Naive thymus-derived CD4-positive, alpha-beta T cell (primary cell): ENCODE measurements at regions not wholly inside any gene's neighbourhood (a gene's known extent, or its start where the extent isn't known, plus 50 kb on each side); places are given as distances from the start of the nearest gene placed in this dataset.

Experiments
- ATAC-seq: fragments of 150-1000 bp; cut with Tn5 transposase; 2 replicates; pipeline ENCODE4 v1.10.0; 2021; ENCODE audit warnings: mild to moderate bottlenecking, moderate library complexity
- CTCF ChIA-PET: fragments of 350-600 bp; sonication (Branson Sonifier 250); formaldehyde crosslinking; loops from one replicate; lab custom pipeline; 2021; ENCODE audit warnings: antibody characterized with exemption; lab: Charles Lee
- POLR2A ChIA-PET: fragments of 350-600 bp; sonication (Branson Sonifier 250); formaldehyde crosslinking; loops from one replicate; lab custom pipeline; 2021; ENCODE audit warnings: antibody characterized with exemption, inconsistent platforms; lab: Charles Lee
- DNase-seq, 9 donors: peaks; one replicate each; pipeline versions ENCODE4 v3.0.0 to v3.0.0-alpha.2; 2020 to 2022; ENCODE audit warnings: mixed read lengths in 1 of 9
- H3K27ac ChIP-seq: one replicate; pipeline ENCODE4 v1.7.0; 2013; ENCODE audit warnings: mild to moderate bottlenecking, low read depth, low read length, moderate library complexity
- H3K27me3 ChIP-seq, 2 donors: one replicate each; pipeline ENCODE4 v1.7.0; 2013; ENCODE audit warnings: low read length in 2 of 2, mild to moderate bottlenecking in 2 of 2, moderate library complexity in 2 of 2; ENCODE audit not compliant: control insufficient read depth in 2 of 2, insufficient read depth in 2 of 2
- H3K36me3 ChIP-seq, 3 experiments: 1 replicate in 2 of 3; 2 replicates in 1 of 3; pipeline ENCODE4 v1.7.0; 2013; ENCODE audit warnings: low read length in 3 of 3, mild to moderate bottlenecking in 3 of 3, moderate library complexity in 1 of 3; ENCODE audit not compliant: insufficient read depth in 3 of 3, control insufficient read depth in 2 of 3
- H3K4me1 ChIP-seq, 2 donors: one replicate each; pipeline ENCODE4 v1.7.0; 2013; ENCODE audit warnings: low read length in 2 of 2, mild to moderate bottlenecking in 2 of 2, moderate library complexity in 1 of 2; ENCODE audit not compliant: control insufficient read depth in 2 of 2, insufficient read depth in 2 of 2
- H3K4me3 ChIP-seq: 2 replicates; pipeline ENCODE4 v1.7.0; 2013; ENCODE audit warnings: mild to moderate bottlenecking, low read length
- H3K9me3 ChIP-seq, 3 experiments: 1 replicate in 2 of 3; 2 replicates in 1 of 3; pipeline ENCODE4 v1.7.0; 2013; ENCODE audit warnings: low read length in 3 of 3; ENCODE audit not compliant: control insufficient read depth in 2 of 3
- H3K27ac Mint-ChIP-seq, 9 donors: one replicate each; pipeline ENCODE4 v1.8.0; 2020 to 2022; ENCODE audit warnings: mixed read lengths in 9 of 9, mild to moderate bottlenecking in 8 of 9, moderate library complexity in 5 of 9, inconsistent platforms in 2 of 9
- H3K27me3 Mint-ChIP-seq, 5 donors: one replicate each; pipeline ENCODE4 v1.8.0; 2021 to 2022; ENCODE audit warnings: mixed read lengths in 5 of 5, mild to moderate bottlenecking in 1 of 5
- H3K36me3 Mint-ChIP-seq, 5 donors: one replicate each; pipeline ENCODE4 v1.8.0; 2020 to 2022; ENCODE audit warnings: mixed read lengths in 5 of 5, mild to moderate bottlenecking in 3 of 5, inconsistent platforms in 1 of 5
- H3K4me1 Mint-ChIP-seq, 7 donors: one replicate each; pipeline ENCODE4 v1.8.0; 2020 to 2022; ENCODE audit warnings: mixed read lengths in 7 of 7, mild to moderate bottlenecking in 3 of 7, inconsistent platforms in 1 of 7
- H3K4me3 Mint-ChIP-seq, 10 donors: one replicate each; pipeline ENCODE4 v1.8.0; 2020 to 2022; ENCODE audit warnings: mild to moderate bottlenecking in 10 of 10, mixed read lengths in 10 of 10, moderate library complexity in 6 of 10, inconsistent platforms in 2 of 10
- H3K9me3 Mint-ChIP-seq, 11 donors: one replicate each; pipeline ENCODE4 v1.8.0; 2020 to 2022; ENCODE audit warnings: mixed read lengths in 11 of 11, mild to moderate bottlenecking in 4 of 11, inconsistent platforms in 1 of 11, moderate library complexity in 1 of 11
- intact Hi-C, 2 donors: fragments of 100-400 bp; cut with micrococcal nuclease; formaldehyde crosslinking; loops; one replicate each; pipeline ENCODE4 v1.15.1; 2023

GRCh38 chr2:196258407-196258806 is 87.0 kb upstream of the STK17B start:
- ATAC-seq (no peak), DNase-seq (no peak)
- no peak overlapping the region for H3K4me3 ChIP-seq
- intact Hi-C loops: no loop called here
- H3K4me3 Mint-ChIP-seq: no peak overlapping the region
- no peaks in the 10 kb centered on the region for H3K9me3 ChIP-seq
- H3K4me1 ChIP-seq: peaks cover 32 to 53% of the 10 kb centered on the region in 2 donors
- no peaks in the 10 kb centered on the region for H3K36me3 ChIP-seq
- peaks cover 0 to 14% (median 0%) of the 10 kb centered on the region in 5 donors for H3K36me3 Mint-ChIP-seq
- no peaks in the 10 kb centered on the region for H3K27me3 ChIP-seq
- H3K9me3 Mint-ChIP-seq: peaks cover 0 to 6% (median 0%) of the 10 kb centered on the region in 11 donors
- ChIA-PET POLR2A (interaction anchor here (0.9 to 12.9 kb wide), 11 partner anchors 6 to 89 kb away, joined by 3 to 215 read pairs (median 17); no protein-coding TSS in a partner anchor), CTCF (interaction anchor here (0.9 to 1.5 kb wide), 3 partner anchors 10 to 29 kb away, joined by 3 read pairs; no protein-coding TSS in a partner anchor)
- peak overlapping the region in 3 of 9 donors; percentile 95 to 99 (median 98) for H3K27ac Mint-ChIP-seq
- no peaks in the 10 kb centered on the region for H3K27me3 Mint-ChIP-seq
- peaks cover 37 to 79% (median 76%) of the 10 kb centered on the region in 7 donors for H3K4me1 Mint-ChIP-seq
- peak overlapping the region; percentile 87 for H3K27ac ChIP-seq

DNA sequence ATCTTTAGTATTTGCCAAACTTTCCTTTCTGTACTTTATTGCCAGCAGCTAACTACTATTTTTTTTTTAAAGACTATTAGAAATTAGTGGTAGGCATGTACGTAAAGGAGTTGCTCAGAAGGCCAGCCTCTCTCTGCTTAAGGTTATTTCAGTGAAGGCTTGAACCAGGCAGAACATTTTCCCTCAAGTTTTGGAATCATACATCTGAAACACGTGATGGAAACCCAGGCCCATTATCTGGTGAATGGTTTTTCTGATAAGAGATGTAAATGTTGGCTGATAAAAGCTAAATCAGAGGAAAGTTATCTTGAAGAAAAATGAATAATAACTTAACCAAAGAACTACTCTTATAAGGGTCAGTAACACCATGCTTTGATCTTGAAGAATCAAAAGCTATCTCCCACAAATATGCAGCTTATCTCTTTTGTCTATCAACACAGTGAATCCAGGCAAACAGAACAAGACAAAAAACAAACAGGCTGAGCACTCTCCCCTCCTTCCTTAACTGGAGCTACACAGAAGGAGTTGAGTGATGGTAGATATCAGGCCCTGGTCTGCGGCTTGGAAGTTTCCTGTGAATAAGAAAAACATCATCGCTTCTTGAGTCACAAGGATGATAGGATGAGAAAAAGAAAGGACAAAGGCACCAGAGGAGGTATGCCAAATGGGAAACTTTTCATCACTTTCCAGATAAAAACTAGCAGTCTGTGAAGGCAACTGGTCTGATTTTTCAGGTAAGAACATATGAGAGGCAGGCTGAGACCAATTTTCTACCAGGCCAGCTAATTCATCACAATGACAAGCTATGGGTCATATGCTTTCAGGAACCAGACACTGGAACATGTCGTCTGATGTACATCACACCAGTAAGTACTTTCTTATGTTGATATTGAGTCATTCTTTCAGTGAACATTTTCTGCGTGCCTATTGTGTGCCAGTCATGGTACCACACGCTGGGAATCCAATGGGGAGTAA is 88.4 kb upstream of the STK17B start:
- ATAC-seq (peak; percentile 44), DNase-seq (peak in 6 of 9 donors; percentile 18 to 66 (median 50))
- CTCF ChIA-PET: interaction anchor here (0.6 to 4.3 kb wide), 10 partner anchors 9 to 853 kb away, joined by 3 to 20 read pairs (median 4); no protein-coding TSS in a partner anchor
- Histone ChIP-seq H3K36me3 (no peaks in the 10 kb centered on the region), H3K27me3 (no peaks in the 10 kb centered on the region), H3K4me1 (peaks cover 41 to 62% of the 10 kb centered on the region in 2 donors), H3K9me3 (no peaks in the 10 kb centered on the region), H3K4me3 (peak overlapping the region; percentile 31), H3K27ac (peak overlapping the region; percentile 87)
- H3K4me3 Mint-ChIP-seq: peak overlapping the region; percentile 70 to 85 (median 81)
- H3K27ac Mint-ChIP-seq: peak overlapping the region; percentile 92 to 99 (median 96)
- intact Hi-C loops: loop anchor here (1.0 to 10.0 kb wide), 11 partner anchors 9 to 1792 kb away; partner anchors contain the start of genes SLC39A10 (in 2 of the 2) and STK17B (in 1 of the 2)
- H3K36me3 Mint-ChIP-seq: peaks cover 0 to 13% (median 0%) of the 10 kb centered on the region in 5 donors
- H3K4me1 Mint-ChIP-seq: peaks cover 39 to 79% (median 76%) of the 10 kb centered on the region in 7 donors
- POLR2A ChIA-PET: interaction anchor here (0.7 to 12.9 kb wide), 24 partner anchors 8 to 602 kb away, joined by 3 to 215 read pairs (median 5); partner anchors contain the start of genes SLC39A10 and STK17B
- H3K27me3 Mint-ChIP-seq: no peaks in the 10 kb centered on the region
- peaks cover 0 to 6% (median 0%) of the 10 kb centered on the region in 11 donors for H3K9me3 Mint-ChIP-seq

DNA sequence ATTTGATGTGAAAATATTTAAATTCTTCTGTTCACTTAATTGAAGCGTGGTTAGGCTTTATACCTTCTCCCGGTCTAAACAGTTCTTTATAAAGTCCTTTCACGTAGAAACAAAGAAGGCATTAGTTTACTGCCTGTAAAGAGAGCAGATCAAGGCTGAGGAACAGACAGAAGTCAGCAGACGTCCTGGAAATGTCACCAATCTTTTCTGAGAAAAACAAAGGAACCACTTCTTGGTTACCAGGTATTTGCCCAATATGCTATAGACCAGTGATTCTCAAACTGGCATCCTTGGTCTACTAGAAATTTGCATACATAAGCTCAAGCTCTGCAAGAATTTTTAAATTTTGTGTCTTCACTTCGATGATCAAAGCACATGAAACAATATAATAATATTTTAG is 89.2 kb upstream of the STK17B start:
- peaks cover 41 to 68% of the 10 kb centered on the region in 2 donors for H3K4me1 ChIP-seq
- POLR2A ChIA-PET: interaction anchor here (0.7 to 12.9 kb wide), 20 partner anchors 9 to 116 kb away, joined by 3 to 215 read pairs (median 10); partner anchors contain the start of gene STK17B
- H3K36me3 Mint-ChIP-seq: peaks cover 0 to 13% (median 0%) of the 10 kb centered on the region in 5 donors
- intact Hi-C loops: loop anchor here (1.0 to 10.0 kb wide), 11 partner anchors 8 to 1793 kb away; partner anchors contain the start of genes SLC39A10 (in 2 of the 2) and STK17B (in 1 of the 2)
- H3K4me1 Mint-ChIP-seq: peaks cover 39 to 84% (median 81%) of the 10 kb centered on the region in 7 donors
- H3K9me3 Mint-ChIP-seq: peaks cover 0 to 6% (median 0%) of the 10 kb centered on the region in 11 donors
- H3K4me3 Mint-ChIP-seq: peak overlapping the region; percentile 70 to 85 (median 81)
- peak in 6 of 9 donors; percentile 46 to 78 (median 64) for DNase-seq
- H3K27ac ChIP-seq: peak overlapping the region; percentile 87
- H3K27me3 ChIP-seq: no peaks in the 10 kb centered on the region
- CTCF ChIA-PET: interaction anchor here (0.7 to 4.3 kb wide), 5 partner anchors 20 to 186 kb away, joined by 3 to 20 read pairs (median 6); no protein-coding TSS in a partner anchor
- H3K36me3 ChIP-seq: no peaks in the 10 kb centered on the region
- peak overlapping the region; percentile 92 to 99 (median 96) for H3K27ac Mint-ChIP-seq
- H3K9me3 ChIP-seq: no peaks in the 10 kb centered on the region
- H3K4me3 ChIP-seq: peak overlapping the region; percentile 31
- H3K27me3 Mint-ChIP-seq: no peaks in the 10 kb centered on the region
- peak; percentile 55 for ATAC-seq

DNA sequence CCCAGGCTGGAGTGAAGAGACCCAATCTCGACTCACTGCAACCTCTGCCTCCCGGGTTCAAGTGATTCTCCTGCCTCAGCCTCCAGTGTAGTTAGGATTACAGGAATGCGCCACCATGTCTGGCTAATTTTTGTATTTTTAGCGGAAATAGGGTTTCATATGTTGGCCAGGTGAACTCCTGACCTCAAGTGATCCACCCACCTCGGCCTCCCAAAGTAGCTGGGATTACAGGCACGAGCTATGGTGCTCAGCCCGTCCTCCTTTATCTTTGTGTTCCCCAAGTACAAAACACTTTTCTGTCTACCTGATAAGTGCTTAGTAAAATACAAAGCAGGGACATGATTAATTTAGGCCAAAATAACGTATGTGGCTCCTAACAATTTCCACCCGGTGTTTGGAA is 91.2 kb upstream of the STK17B start:
- Mint-ChIP-seq H3K4me1 (peaks cover 39 to 92% (median 89%) of the 10 kb centered on the region in 7 donors), H3K9me3 (peaks cover 0 to 3% (median 0%) of the 10 kb centered on the region in 11 donors), H3K27me3 (no peaks in the 10 kb centered on the region), H3K4me3 (peak overlapping the region; percentile 63 to 90 (median 82)), H3K27ac (peak overlapping the region; percentile 90 to 99 (median 97)), H3K36me3 (peaks cover 0 to 8% (median 0%) of the 10 kb centered on the region in 5 donors)
- H3K27me3 ChIP-seq: no peaks in the 10 kb centered on the region
- DNase-seq (no peak), ATAC-seq (no peak)
- CTCF ChIA-PET: interaction anchor here (0.6 to 4.3 kb wide), 5 partner anchors 14 to 185 kb away, joined by 3 to 20 read pairs (median 6); no protein-coding TSS in a partner anchor
- POLR2A ChIA-PET: interaction anchor here (0.6 to 12.9 kb wide), 12 partner anchors 10 to 101 kb away, joined by 3 to 215 read pairs (median 18); partner anchors contain the start of gene STK17B
- no peaks in the 10 kb centered on the region for H3K36me3 ChIP-seq
- H3K27ac ChIP-seq: peak overlapping the region; percentile 87
- peak overlapping the region; percentile 31 for H3K4me3 ChIP-seq
- intact Hi-C loops: loop anchor here (1.0 to 10.0 kb wide), 12 partner anchors 12 to 1795 kb away; partner anchors contain the start of genes SLC39A10 (in 2 of the 2) and STK17B (in 1 of the 2)
- no peaks in the 10 kb centered on the region for H3K9me3 ChIP-seq
- peaks cover 47 to 79% of the 10 kb centered on the region in 2 donors for H3K4me1 ChIP-seq

DNA sequence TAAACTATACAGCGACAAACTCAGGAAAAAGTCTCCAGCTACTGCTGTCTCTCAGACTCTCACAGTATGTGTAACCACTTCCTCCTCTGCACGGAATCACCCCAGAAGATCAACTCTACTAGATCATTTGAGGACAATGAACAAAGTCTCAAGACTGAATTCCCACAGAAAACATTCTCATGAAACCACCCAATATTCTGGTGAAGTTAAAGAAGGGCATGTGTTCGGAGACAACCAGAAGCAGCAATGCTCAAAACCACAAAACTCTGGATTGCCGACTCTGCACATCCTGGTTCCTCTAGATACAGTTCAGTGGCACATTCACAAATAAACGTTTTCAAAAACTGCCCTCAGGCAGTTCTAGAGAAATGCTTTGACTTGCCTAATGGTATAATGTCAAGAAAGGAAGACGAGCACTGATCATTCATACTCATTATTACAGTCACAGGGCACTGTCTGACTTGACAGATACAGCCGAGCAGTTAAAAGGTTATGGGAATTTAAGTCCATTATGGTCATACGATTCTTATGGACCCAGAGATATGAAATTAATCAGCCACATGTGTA is 91.9 kb upstream of the STK17B start:
- ATAC-seq (peak; percentile 90), DNase-seq (peak in 7 of 9 donors; percentile 70 to 88 (median 83))
- Histone ChIP-seq H3K27ac (peak overlapping the region; percentile 87), H3K36me3 (no peaks in the 10 kb centered on the region), H3K4me1 (peaks cover 53 to 82% of the 10 kb centered on the region in 2 donors), H3K27me3 (no peaks in the 10 kb centered on the region), H3K4me3 (peak overlapping the region; percentile 31), H3K9me3 (no peaks in the 10 kb centered on the region)
- H3K36me3 Mint-ChIP-seq: peaks cover 0 to 8% (median 0%) of the 10 kb centered on the region in 5 donors
- peak overlapping the region; percentile 90 to 99 (median 97) for H3K27ac Mint-ChIP-seq
- no peaks in the 10 kb centered on the region for H3K27me3 Mint-ChIP-seq
- peak overlapping the region; percentile 63 to 90 (median 82) for H3K4me3 Mint-ChIP-seq
- H3K4me1 Mint-ChIP-seq: peaks cover 39 to 94% (median 89%) of the 10 kb centered on the region in 7 donors
- ChIA-PET POLR2A (interaction anchor here (0.6 to 12.9 kb wide), 10 partner anchors 11 to 102 kb away, joined by 3 to 215 read pairs (median 23); partner anchors contain the start of gene STK17B), CTCF (interaction anchor here (1.0 to 4.3 kb wide), 3 partner anchors 13 to 43 kb away, joined by 3 to 20 read pairs (median 5); no protein-coding TSS in a partner anchor)
- intact Hi-C loops: loop anchor here (1.0 to 10.0 kb wide), 12 partner anchors 11 to 1796 kb away; partner anchors contain the start of genes SLC39A10 (in 2 of the 2) and STK17B (in 1 of the 2)
- H3K9me3 Mint-ChIP-seq: no peaks in the 10 kb centered on the region
